ENCODE measurements at regions not wholly inside any gene's neighbourhood (a gene's known extent, or its start where the extent isn't known, plus 50 kb on each side); places are given as distances from the start of the nearest gene placed in this dataset.

DNA sequence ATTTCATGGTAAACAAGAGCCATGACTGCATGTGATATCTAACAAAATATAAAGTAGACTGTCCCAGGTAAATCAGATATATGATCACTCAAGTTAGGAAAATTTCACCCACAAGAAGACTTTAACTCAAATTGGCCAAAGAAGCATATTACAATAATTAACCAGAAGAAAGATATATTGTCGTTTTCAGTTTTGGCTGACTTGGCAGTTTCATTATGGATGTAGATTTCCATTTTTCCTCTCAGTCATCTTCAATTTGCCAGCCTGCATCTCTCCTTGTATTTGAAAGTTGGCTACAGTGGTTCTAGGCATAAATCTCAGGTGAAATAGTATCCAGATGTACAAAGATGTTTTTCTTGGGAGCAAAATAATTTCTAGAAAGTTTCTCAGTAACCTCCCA lies 761.6 kb downstream of the LRFN5 start:
- TF ChIP-seq, protein P1, sequence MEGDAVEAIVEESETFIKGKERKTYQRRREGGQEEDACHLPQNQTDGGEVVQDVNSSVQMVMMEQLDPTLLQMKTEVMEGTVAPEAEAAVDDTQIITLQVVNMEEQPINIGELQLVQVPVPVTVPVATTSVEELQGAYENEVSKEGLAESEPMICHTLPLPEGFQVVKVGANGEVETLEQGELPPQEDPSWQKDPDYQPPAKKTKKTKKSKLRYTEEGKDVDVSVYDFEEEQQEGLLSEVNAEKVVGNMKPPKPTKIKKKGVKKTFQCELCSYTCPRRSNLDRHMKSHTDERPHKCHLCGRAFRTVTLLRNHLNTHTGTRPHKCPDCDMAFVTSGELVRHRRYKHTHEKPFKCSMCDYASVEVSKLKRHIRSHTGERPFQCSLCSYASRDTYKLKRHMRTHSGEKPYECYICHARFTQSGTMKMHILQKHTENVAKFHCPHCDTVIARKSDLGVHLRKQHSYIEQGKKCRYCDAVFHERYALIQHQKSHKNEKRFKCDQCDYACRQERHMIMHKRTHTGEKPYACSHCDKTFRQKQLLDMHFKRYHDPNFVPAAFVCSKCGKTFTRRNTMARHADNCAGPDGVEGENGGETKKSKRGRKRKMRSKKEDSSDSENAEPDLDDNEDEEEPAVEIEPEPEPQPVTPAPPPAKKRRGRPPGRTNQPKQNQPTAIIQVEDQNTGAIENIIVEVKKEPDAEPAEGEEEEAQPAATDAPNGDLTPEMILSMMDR (IDR thresholded peaks at IDR 0.05): no peak
- TF ChIP-seq POLR2A (IDR thresholded peaks at IDR 0.05; ENCODE audit: low read length) (no peak), MAZ (IDR thresholded peaks at IDR 0.05; ENCODE audit: borderline replicate concordance, low read depth, low read length) (no peak), ZSCAN20 (CRISPR knock-in tag; IDR thresholded peaks at IDR 0.05) (no peak), JUN (IDR thresholded peaks at IDR 0.05) (no peak), RNF2 (IDR thresholded peaks at IDR 0.05; ENCODE audit: borderline replicate concordance, low read depth) (no peak), NPAS2 (CRISPR knock-in tag; IDR thresholded peaks at IDR 0.05; ENCODE audit: borderline replicate concordance) (no peak)
- TF ChIP-seq, protein P2, sequence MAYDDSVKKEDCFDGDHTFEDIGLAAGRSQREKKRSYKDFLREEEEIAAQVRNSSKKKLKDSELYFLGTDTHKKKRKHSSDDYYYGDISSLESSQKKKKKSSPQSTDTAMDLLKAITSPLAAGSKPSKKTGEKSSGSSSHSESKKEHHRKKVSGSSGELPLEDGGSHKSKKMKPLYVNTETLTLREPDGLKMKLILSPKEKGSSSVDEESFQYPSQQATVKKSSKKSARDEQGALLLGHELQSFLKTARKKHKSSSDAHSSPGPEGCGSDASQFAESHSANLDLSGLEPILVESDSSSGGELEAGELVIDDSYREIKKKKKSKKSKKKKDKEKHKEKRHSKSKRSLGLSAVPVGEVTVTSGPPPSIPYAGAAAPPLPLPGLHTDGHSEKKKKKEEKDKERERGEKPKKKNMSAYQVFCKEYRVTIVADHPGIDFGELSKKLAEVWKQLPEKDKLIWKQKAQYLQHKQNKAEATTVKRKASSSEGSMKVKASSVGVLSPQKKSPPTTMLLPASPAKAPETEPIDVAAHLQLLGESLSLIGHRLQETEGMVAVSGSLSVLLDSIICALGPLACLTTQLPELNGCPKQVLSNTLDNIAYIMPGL (CRISPR knock-in tag; IDR thresholded peaks at IDR 0.05; ENCODE audit: borderline replicate concordance): no peak
- TF ChIP-seq, protein P3, sequence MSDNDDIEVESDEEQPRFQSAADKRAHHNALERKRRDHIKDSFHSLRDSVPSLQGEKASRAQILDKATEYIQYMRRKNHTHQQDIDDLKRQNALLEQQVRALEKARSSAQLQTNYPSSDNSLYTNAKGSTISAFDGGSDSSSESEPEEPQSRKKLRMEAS (IDR thresholded peaks at IDR 0.05): no peak
